ENCODE measurements at regions not wholly inside any gene's neighbourhood (a gene's known extent, or its start where the extent isn't known, plus 50 kb on each side); places are given as distances from the start of the nearest gene placed in this dataset.

DNA sequence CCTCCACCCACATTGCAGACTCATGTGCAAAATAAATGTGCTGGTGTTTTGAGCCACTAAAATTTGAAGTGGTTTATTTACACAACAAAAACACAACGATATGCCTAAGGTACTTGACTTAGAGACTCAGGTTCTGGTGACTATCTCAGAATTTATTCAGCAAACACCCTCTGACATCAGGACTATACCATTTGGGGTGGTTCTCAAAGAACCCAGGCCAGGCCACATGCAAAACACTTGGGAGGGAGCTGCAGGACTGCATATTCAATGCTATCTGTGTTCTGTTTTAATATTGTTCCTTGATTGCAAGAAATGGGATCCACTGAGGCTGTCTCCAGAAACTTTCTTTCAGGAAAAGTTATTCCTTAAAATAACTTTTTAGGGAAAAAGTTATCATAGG is 91.6 kb downstream of the LINC00237 start:
- Mint-ChIP-seq H3K9me3 (ENCODE audit: unreplicated experiment) (peaks cover 11% of the 10 kb centered on the region), H3K4me1 (ENCODE audit: insufficient read depth, unreplicated experiment) (no peaks in the 10 kb centered on the region), H3K27ac (ENCODE audit: low read depth, unreplicated experiment) (no peak overlapping the region), H3K36me3 (ENCODE audit: insufficient read depth, unreplicated experiment) (no peaks in the 10 kb centered on the region), H3K4me3 (ENCODE audit: unreplicated experiment) (no peak overlapping the region), H3K27me3 (ENCODE audit: insufficient read depth, unreplicated experiment) (peaks cover 88% of the 10 kb centered on the region)
- TF ChIP-seq, protein P1, sequence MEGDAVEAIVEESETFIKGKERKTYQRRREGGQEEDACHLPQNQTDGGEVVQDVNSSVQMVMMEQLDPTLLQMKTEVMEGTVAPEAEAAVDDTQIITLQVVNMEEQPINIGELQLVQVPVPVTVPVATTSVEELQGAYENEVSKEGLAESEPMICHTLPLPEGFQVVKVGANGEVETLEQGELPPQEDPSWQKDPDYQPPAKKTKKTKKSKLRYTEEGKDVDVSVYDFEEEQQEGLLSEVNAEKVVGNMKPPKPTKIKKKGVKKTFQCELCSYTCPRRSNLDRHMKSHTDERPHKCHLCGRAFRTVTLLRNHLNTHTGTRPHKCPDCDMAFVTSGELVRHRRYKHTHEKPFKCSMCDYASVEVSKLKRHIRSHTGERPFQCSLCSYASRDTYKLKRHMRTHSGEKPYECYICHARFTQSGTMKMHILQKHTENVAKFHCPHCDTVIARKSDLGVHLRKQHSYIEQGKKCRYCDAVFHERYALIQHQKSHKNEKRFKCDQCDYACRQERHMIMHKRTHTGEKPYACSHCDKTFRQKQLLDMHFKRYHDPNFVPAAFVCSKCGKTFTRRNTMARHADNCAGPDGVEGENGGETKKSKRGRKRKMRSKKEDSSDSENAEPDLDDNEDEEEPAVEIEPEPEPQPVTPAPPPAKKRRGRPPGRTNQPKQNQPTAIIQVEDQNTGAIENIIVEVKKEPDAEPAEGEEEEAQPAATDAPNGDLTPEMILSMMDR (IDR thresholded peaks at IDR 0.05; ENCODE audit: unreplicated experiment), result no peak
- BruUV-seq (replicated peaks), result no TSS peak
- ChIA-PET POLR2A (no interaction called here), CTCF (no interaction called here)
- DNase-seq (ENCODE audit: unreplicated experiment), result no peak
- intact Hi-C loops (cut with micrococcal nuclease), result no loop called here

GRCh38 chr20:21008951-21009350 is 97.2 kb downstream of the LINC00237 start:
- CTCF ChIA-PET, result interaction anchor here (0.6 kb wide), 1 partner anchor 39 kb away, joined by 4 read pairs; no protein-coding TSS in a partner anchor
- no TSS peak for BruUV-seq (replicated peaks)
- no peak for DNase-seq (ENCODE audit: unreplicated experiment)
- Mint-ChIP-seq H3K4me3 (ENCODE audit: unreplicated experiment) (no peak overlapping the region), H3K27me3 (ENCODE audit: insufficient read depth, unreplicated experiment) (peaks cover 46% of the 10 kb centered on the region), H3K27ac (ENCODE audit: low read depth, unreplicated experiment) (no peak overlapping the region), H3K4me1 (ENCODE audit: insufficient read depth, unreplicated experiment) (no peaks in the 10 kb centered on the region), H3K9me3 (ENCODE audit: unreplicated experiment) (peaks cover 6% of the 10 kb centered on the region), H3K36me3 (ENCODE audit: insufficient read depth, unreplicated experiment) (no peaks in the 10 kb centered on the region)
- TF ChIP-seq, protein P1 (IDR thresholded peaks at IDR 0.05; ENCODE audit: unreplicated experiment), result no peak
- POLR2A ChIA-PET, result interaction anchor here (0.7 kb wide), 1 partner anchor 279 kb away, joined by 3 read pairs; no protein-coding TSS in a partner anchor
- intact Hi-C loops (cut with micrococcal nuclease), result no loop called here

GRCh38 chr20:21006611-21007010 is 99.5 kb downstream of the LINC00237 start:
- no peaks in the 10 kb centered on the region for H3K36me3 Mint-ChIP-seq (ENCODE audit: insufficient read depth, unreplicated experiment)
- H3K27ac Mint-ChIP-seq (ENCODE audit: low read depth, unreplicated experiment), result no peak overlapping the region
- POLR2A ChIA-PET, result no interaction called here
- CTCF ChIA-PET, result no interaction called here
- TF ChIP-seq, protein P1 (IDR thresholded peaks at IDR 0.05; ENCODE audit: unreplicated experiment), result no peak
- H3K4me3 Mint-ChIP-seq (ENCODE audit: unreplicated experiment), result no peak overlapping the region
- BruUV-seq (replicated peaks), result no TSS peak
- no peaks in the 10 kb centered on the region for H3K4me1 Mint-ChIP-seq (ENCODE audit: insufficient read depth, unreplicated experiment)
- peak; percentile 20 for DNase-seq (ENCODE audit: unreplicated experiment)
- intact Hi-C loops (cut with micrococcal nuclease), result no loop called here
- H3K9me3 Mint-ChIP-seq (ENCODE audit: unreplicated experiment), result peaks cover 2% of the 10 kb centered on the region
- H3K27me3 Mint-ChIP-seq (ENCODE audit: insufficient read depth, unreplicated experiment), result peaks cover 28% of the 10 kb centered on the region

DNA sequence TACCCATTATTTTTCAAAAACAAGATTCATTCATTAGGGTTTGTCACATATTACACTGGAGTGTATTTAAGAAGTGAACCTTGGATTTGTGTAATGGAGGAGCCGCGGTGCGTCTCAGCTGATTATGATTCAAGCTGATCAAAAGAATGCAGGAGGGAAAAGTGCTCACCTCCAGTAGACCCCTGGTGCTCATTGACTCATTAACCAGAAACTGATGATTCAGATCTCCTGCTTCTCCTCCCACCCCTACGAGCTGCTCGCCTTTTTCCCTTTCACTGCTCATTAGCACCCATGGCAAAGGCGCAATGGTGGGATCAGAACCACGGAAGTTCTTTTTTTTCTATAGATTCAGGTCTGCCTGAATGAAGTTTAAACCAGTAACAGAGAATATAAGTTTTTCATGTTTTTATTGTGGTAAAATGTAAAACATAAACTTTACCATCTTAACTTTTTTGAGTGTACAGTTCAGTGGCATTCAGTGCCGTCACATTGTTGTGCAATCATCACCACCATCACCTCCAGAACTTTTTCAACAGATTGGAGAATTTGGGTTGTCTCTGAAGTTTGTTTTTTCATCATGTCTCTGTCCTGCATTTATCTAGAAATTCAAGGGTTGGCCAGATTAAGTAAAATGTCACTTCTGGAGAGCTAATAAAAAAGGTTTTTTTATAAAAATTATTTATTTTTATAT is 101.6 kb downstream of the LINC00237 start:
- BruUV-seq (replicated peaks), result no TSS peak

More for the DNA sequence above, 101.6 kb downstream of the LINC00237 start:
- ChIA-PET CTCF (interaction anchor here (0.9 to 1.5 kb wide), 3 partner anchors 43 to 567 kb away, joined by 3 to 4 read pairs (median 3); no protein-coding TSS in a partner anchor), POLR2A (interaction anchor here (0.9 kb wide), 1 partner anchor 14 kb away, joined by 4 read pairs; no protein-coding TSS in a partner anchor)
- no peaks in the 10 kb centered on the region for H3K4me1 Mint-ChIP-seq (ENCODE audit: insufficient read depth, unreplicated experiment)
- DNase-seq (ENCODE audit: unreplicated experiment), result no peak
- no peaks in the 10 kb centered on the region for H3K36me3 Mint-ChIP-seq (ENCODE audit: insufficient read depth, unreplicated experiment)
- H3K9me3 Mint-ChIP-seq (ENCODE audit: unreplicated experiment), result no peaks in the 10 kb centered on the region
- TF ChIP-seq, protein P1 (IDR thresholded peaks at IDR 0.05; ENCODE audit: unreplicated experiment), result no peak
- peaks cover 27% of the 10 kb centered on the region for H3K27me3 Mint-ChIP-seq (ENCODE audit: insufficient read depth, unreplicated experiment)
- intact Hi-C loops (cut with micrococcal nuclease), result no loop called here
- H3K27ac Mint-ChIP-seq (ENCODE audit: low read depth, unreplicated experiment), result no peak overlapping the region
- H3K4me3 Mint-ChIP-seq (ENCODE audit: unreplicated experiment), result no peak overlapping the region
